ENCODE measurements at regions not wholly inside any gene's neighbourhood (a gene's known extent, or its start where the extent isn't known, plus 50 kb on each side); places are given as distances from the start of the nearest gene placed in this dataset.

DNA sequence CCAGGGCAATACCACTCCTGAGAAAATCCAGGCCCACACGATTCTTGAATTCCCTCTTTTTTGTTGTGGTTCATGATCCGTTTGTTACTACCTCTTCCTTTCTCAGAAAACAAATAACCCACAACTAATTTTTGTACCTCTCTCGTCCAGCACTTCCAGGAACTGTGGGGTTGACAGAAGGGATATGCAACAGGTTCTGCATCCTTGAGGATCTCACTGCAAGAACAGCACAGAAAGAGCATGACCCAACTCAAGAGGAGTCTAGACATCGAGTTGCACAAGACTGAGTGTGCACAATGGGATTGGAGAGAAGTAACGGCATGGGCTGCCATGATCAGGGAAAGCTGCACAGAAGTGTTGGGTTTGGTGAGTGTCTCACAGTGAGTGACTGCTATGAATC is 533.3 kb downstream of the SOX2 start:
- Mint-ChIP-seq H3K27me3 (ENCODE audit: low read depth) (peaks cover 5% of the 10 kb centered on the region), H3K36me3 (ENCODE audit: low read depth) (no peaks in the 10 kb centered on the region), H3K9me3 (no peaks in the 10 kb centered on the region), H3K4me1 (no peaks in the 10 kb centered on the region), H3K4me3 (no peak overlapping the region), H3K27ac (no peak overlapping the region)
- TF ChIP-seq, protein P1, sequence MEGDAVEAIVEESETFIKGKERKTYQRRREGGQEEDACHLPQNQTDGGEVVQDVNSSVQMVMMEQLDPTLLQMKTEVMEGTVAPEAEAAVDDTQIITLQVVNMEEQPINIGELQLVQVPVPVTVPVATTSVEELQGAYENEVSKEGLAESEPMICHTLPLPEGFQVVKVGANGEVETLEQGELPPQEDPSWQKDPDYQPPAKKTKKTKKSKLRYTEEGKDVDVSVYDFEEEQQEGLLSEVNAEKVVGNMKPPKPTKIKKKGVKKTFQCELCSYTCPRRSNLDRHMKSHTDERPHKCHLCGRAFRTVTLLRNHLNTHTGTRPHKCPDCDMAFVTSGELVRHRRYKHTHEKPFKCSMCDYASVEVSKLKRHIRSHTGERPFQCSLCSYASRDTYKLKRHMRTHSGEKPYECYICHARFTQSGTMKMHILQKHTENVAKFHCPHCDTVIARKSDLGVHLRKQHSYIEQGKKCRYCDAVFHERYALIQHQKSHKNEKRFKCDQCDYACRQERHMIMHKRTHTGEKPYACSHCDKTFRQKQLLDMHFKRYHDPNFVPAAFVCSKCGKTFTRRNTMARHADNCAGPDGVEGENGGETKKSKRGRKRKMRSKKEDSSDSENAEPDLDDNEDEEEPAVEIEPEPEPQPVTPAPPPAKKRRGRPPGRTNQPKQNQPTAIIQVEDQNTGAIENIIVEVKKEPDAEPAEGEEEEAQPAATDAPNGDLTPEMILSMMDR (IDR thresholded peaks at IDR 0.05; ENCODE audit: unreplicated experiment in 3 of 3): no peak

DNA sequence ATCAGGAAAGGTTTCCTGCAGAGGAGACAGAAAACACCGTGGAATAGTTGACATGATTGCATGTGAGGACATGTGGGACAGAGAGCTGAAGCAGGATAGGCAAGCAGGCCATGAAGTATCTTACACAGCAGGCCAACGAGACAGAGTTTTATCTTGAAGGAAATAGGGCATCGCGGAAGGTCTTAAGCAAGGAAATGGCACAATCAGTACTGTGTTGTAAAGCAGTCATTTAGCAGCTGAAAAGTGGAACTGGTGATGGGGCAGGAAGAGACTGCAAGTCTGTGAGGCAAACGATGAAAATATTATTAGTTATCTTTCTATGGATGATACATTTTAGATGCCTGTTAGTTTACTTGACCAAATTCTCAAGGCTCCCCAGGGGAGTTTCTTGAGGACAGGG is 535.1 kb downstream of the SOX2 start:
- TF ChIP-seq, protein P1 (IDR thresholded peaks at IDR 0.05; ENCODE audit: unreplicated experiment in 3 of 3): no peak
- no peaks in the 10 kb centered on the region for H3K9me3 Mint-ChIP-seq

DNA sequence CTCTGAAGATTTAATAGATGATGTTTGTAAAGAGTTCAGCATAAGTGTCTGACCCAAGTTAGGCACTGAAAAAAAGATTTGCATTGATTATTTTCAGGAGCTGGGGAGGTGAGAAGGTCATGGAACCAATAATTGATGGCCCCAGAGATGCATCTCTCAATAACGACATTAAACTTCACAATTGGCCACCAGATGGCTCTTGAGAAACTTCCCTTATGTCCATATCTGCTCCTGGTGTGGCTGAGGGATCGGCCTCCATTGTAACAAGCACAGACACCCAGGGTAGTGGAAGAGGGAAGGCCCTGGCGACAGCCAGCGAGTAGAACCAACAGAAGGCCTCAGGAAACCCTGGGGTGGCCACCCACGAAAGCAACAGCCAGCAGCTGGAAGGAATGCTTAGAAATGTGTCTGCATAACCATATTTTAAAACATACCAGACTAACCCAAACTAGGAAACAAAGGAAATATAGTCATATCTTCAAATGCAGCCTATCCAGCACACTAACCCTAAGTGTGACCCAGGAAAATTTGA is 536.7 kb downstream of the SOX2 start:
- no peak overlapping the region for H3K4me3 Mint-ChIP-seq
- no peaks in the 10 kb centered on the region for H3K9me3 Mint-ChIP-seq
- H3K27ac Mint-ChIP-seq: no peak overlapping the region
- H3K36me3 Mint-ChIP-seq (ENCODE audit: low read depth): no peaks in the 10 kb centered on the region
- TF ChIP-seq, protein P1 (IDR thresholded peaks at IDR 0.05; ENCODE audit: unreplicated experiment in 3 of 3): peak in 1 of 3 experiments; percentile 9
- H3K4me1 Mint-ChIP-seq: no peaks in the 10 kb centered on the region
- H3K27me3 Mint-ChIP-seq (ENCODE audit: low read depth): peaks cover 5% of the 10 kb centered on the region

More for the DNA sequence above, 535.1 kb downstream of the SOX2 start:
- Mint-ChIP-seq H3K36me3 (ENCODE audit: low read depth) (no peaks in the 10 kb centered on the region), H3K4me1 (no peaks in the 10 kb centered on the region), H3K27me3 (ENCODE audit: low read depth) (peaks cover 5% of the 10 kb centered on the region), H3K27ac (no peak overlapping the region), H3K4me3 (no peak overlapping the region)

DNA sequence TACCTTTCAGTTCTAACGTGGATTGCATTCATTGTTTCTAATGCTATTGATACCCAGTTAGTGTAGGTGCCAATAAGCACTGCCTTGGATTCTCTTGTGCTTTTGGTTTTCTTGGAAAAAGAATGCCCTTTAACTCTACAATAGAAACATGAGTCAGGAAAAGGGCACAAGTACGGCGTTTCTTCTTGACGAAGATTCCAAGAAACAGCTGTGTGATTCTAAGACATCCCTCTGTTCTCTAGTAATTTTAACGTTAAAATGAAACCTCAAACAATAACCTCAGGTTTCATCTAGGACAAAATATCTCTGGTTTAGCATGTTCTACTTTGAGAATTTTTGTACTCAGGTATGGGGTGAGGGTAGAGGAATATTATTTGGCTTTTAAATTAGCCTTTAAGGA is 540.5 kb upstream of the ATP11B start:
- TF ChIP-seq, protein P1 (IDR thresholded peaks at IDR 0.05; ENCODE audit: unreplicated experiment in 3 of 3): no peak
- Mint-ChIP-seq H3K4me1 (no peaks in the 10 kb centered on the region), H3K36me3 (ENCODE audit: low read depth) (no peaks in the 10 kb centered on the region), H3K27me3 (ENCODE audit: low read depth) (peaks cover 1% of the 10 kb centered on the region), H3K27ac (no peak overlapping the region), H3K4me3 (no peak overlapping the region), H3K9me3 (no peaks in the 10 kb centered on the region)

DNA sequence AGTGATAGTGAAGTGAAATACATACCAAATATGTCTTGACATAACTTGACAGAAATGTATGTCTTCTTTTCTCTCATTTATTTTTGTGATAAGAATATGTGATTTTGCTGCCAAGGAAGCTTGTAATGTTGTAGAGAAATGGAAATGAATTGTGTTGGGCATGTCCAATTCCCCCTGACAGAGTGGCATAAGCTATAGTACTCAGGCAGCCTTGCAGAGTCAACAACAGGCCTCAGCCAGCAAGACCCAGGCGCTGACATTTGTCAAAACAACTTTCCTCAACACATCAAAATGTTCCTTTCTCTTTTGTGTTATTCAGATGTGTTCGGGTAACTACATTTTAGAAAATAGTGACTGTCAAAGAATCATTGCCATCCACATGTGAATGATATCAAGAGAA is 538.1 kb upstream of the ATP11B start:
- H3K27ac Mint-ChIP-seq: no peak overlapping the region
- no peaks in the 10 kb centered on the region for H3K36me3 Mint-ChIP-seq (ENCODE audit: low read depth)
- no peaks in the 10 kb centered on the region for H3K27me3 Mint-ChIP-seq (ENCODE audit: low read depth)
- no peaks in the 10 kb centered on the region for H3K9me3 Mint-ChIP-seq
- H3K4me1 Mint-ChIP-seq: no peaks in the 10 kb centered on the region
- TF ChIP-seq, protein P1 (IDR thresholded peaks at IDR 0.05; ENCODE audit: unreplicated experiment in 3 of 3): no peak
- H3K4me3 Mint-ChIP-seq: no peak overlapping the region

DNA sequence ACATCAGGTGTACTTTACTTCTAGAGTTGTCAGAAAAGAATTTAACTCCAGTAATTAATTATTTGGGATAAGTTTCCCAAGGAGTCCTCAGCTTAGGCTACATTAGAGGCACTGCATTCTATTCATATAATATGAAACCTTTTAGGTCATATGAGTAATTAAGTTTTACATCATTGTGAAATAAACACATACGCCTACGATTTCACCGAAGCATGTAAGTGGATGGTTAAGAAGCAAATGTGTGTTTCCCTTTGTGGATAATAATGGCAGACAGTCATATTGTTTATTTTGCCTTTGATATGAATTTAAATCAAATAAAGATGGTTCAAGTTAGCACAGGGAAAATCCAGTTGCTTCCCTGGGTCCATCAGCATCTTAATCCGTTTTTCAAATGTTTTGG is 535.9 kb upstream of the ATP11B start:
- Mint-ChIP-seq H3K27me3 (ENCODE audit: low read depth) (peaks cover 7% of the 10 kb centered on the region), H3K4me3 (no peak overlapping the region), H3K27ac (no peak overlapping the region), H3K9me3 (no peaks in the 10 kb centered on the region), H3K4me1 (peaks cover 7% of the 10 kb centered on the region), H3K36me3 (ENCODE audit: low read depth) (no peaks in the 10 kb centered on the region)
- TF ChIP-seq, protein P1 (IDR thresholded peaks at IDR 0.05; ENCODE audit: unreplicated experiment in 3 of 3): no peak
